HG02884 (cell line): ENCODE measurements at regions not wholly inside any gene's neighbourhood (a gene's known extent, or its start where the extent isn't known, plus 50 kb on each side); places are given as distances from the start of the nearest gene placed in this dataset.
"Not testable (repeated sequence)": the region's sequence is repeated elsewhere in the genome, so short reads cannot be mapped to it uniquely, and the experiment has no call there.

Source experiments
- ATAC-seq: cut with Tn5 transposase; IDR thresholded peaks from one replicate; pipeline ENCODE4 v1.9.1; 2021; ENCODE audit warnings: mild to moderate bottlenecking, moderate library complexity; ENCODE audit not compliant: unreplicated experiment

- no peak for ATAC-seq
Measured at GRCh38 chr6:27679964-27680694, 207.2 kb upstream of the ZNF184 start.

- ATAC-seq = no peak
Measured at GRCh38 chr6:27679308-27679963, 206.5 kb upstream of the ZNF184 start.

- ATAC-seq = no peak
Measured at GRCh38 chr6:27678469-27678868, 205.6 kb upstream of the ZNF184 start.

DNA sequence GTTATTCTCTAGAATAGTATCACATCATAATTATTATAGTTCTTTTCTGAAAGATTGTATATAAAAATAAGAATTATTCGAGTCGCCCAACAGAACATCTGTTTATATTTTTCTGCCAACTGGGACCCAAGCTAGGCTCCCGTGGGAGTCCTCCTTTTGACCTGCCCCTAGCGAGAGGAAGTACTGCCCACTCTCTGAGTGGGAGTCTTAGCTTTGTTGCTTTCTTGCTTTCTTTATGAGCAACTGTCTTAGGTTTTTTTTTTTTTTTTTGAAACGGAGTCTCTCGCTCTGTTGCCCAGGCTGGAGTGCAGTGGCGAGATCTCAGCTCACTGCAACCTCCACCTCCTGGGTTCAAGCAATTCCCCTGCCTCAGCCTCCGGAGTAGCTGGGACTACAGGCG is 202.0 kb upstream of the ZNF184 start:
- ATAC-seq = no peak

DNA sequence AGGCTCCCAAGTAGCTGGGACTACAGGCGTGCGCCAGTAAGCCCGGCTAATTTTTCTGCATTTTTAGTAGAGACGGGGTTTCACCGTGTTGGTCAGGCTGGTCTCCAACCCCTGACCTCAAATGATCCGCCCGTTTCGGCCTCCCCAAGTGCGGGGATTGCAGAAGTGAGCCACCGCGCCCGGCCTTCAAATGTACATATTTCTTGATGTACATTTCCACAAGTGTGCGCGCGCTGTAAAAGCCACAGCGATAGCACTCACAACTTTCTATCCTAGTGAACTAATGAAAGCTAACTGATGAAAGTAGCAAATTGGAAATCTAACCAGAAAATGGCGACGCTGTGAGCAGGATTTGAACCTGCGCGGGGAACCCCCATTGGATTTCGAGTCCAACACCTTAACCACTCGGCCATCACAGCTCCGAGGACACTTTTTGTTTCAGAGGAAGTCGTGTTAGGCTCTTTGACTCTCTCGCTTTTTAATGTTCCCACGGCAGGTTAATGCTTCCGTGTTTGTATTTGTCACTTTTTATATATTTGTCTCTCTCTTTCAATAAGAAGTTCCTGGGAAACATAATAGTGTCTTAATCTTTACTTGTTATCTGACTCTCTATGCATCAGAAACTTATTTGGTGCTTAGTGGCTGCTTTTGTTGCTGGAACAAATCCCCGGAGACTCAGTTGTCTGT is 199.4 kb upstream of the ZNF184 start:
- no peak for ATAC-seq

DNA sequence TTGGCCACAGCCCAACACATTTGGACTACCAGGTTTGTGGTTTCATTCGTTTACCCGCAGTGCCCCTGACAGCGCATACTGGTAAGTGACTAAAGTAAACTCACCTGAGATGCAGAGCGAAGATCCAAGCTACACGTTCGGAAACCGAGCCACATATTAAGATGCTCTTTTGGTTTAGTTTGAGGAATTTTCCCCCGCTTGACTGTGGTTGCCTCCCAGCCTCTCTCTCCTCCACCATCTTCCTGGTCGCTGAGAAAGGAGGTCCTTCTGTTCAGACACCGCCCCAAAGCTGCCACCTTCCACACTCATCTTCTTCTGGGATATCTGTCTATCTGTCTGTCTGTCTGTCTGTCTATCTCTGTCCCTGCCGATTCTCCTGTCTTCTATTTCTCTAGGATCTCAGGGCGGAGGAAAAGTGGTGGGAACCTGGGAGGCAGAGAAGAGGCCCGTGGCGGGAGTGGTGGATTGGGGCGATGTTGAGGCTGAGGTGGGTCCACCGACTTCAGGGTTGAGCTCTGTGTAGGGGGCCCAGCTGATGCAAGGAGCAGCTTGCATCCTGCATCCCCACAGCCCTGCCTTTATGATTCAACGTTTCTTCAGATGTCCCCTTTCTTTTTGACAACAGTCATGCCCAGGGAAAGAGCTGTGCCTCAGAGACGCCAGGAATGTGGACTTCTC is 196.9 kb upstream of the ZNF184 start:
- no peak for ATAC-seq

GRCh38 chr6:27669295-27669623 is 196.4 kb upstream of the ZNF184 start:
- ATAC-seq = no peak

- no peak for ATAC-seq
Measured at GRCh38 chr6:27668442-27669294, 195.8 kb upstream of the ZNF184 start.

DNA sequence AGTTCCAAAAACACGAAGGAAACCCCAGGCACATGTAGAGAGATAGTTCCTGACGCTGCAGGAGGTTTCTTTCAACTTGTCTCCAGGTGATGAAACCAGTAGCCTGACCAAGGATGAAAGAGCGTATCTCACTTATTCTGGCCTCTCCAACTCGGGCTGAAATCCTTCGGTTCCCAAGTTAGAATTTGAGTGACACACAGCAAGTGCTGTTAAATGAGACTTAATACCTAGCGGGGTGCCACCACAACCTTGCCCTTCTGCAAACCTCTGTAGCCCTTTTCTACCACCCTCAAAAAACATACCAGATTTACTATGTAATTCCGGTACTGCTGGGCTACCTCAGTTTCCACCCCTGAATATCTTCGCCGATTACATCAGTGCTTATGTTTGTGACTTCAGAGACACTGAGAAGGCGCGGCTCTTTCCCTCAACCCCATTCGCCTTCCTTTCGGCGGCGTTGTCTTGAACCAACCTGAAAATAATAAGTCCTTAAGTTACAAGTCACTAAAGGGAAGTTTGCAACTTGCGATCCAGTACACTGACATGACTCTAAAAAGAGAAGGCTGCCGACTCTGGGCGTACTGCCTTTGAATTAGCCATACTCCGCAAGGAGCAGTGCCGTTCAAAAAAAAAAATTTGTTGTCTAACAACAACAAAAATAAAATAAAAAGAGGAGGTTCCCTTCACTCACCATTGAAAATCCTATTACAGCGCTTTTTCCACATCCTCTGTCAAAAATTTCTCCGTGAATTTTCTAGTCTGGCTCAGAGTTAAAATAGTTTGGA is 194.9 kb upstream of the ZNF184 start:
- ATAC-seq = no peak

DNA sequence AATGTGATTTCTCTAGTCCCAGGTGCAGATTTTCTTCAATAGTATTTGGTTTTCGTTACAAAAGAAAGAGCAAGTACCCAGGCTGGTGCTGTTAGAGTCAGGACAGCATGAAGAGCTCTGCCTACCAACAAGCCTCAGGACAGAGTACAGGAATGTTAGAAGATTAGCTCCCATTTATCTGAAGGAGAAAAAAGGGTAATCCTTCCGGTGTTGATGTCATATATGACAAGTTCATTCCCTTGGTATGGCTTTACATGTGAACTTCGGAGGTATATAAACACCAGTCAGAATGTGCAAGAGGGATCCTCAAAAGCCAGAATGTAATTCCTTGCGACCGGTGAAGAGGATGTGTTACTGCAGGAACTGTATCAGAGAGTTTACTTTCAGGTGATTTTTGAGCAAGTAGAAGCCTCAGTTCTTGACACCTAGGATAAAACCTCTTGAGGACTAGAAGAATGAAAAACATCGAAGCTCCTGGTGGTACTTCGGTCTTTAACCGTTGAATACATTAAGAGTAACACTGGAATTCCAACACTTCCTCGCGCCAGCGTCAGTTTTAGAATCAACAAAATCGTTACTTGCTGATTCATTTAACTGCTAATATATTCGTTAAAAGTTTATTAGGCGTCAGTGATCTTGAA is 194.2 kb upstream of the ZNF184 start:
- ATAC-seq = no peak

- ATAC-seq = no peak
Measured at GRCh38 chr6:27662769-27663168, 189.9 kb upstream of the ZNF184 start.

GRCh38 chr6:27662212-27662611 is 189.3 kb upstream of the ZNF184 start:
- ATAC-seq = not testable (repeated sequence)

DNA sequence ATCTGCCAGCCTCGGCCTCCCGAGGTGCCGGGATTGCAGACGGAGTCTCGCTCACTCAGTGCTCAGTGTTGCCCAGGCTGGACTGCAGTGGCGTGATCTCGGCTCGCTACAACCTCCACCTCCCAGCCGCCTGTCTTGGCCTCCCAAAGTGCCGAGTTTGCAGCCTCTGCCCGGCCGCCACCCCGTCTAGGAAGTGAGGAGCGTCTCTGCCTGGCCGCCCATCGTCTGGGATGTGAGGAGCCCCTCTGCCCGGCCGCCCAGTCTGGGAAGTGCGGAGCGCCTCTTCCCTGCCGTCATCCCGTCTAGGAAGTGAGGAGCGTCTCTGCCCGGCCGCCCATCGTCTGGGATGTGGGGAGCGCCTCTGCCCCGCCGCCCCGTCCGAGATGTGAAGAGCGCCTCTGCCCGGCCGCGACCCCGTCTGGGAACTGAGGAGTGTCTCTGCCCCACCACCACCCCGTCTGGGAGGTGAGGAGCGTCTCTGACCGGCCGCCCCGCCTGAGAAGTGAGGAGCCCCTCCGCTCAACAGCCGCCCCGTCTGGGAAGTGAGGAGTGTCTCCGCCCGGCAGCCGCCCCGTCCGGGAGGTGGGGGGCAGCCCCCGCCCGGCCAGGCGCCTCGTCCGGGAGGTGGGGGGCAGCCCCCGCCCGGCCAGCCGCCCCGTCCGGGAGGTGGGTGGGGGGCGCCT is 180.4 kb upstream of the ZNF184 start:
- ATAC-seq = not testable (repeated sequence)

DNA sequence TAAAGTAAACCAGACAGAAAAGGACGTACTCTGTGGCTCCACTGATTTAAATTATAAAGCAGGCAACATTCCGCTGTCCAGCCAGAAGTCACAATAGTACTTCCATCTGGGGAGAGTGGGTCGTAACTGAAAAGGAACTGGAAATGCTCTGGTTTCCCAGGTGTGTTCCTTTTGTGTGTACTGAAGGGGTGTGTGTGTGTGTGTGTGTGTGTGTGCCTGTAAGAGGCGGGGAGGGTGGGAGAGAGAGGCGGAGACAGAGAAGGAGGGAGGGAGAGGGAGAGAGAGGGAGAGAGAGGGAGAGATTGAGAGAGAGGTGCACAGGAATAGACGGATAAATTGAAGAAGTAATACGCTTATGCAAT is 178.4 kb upstream of the ZNF184 start:
- no peak for ATAC-seq

GRCh38 chr6:27650620-27651370 is 177.9 kb upstream of the ZNF184 start:
- ATAC-seq = no peak

DNA sequence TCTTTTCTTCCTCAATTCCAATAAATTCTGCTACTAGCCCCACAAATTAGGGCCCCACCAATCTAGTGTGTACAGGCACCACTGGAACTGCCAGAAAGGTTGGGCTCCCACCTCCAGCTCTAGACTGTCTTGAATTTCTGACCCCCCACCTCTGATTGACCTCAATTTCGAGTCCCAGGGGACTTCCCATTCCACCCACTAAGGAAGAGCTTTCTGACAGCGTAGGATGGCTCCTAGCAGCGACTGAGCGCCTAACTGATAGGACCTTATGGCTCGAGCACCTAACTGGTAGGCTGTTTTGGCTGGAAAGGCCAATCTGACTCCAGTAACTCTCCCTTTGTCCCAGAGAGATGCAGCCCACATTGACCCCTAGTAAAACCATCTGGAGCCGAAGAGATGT is 171.6 kb upstream of the ZNF184 start:
- no peak for ATAC-seq

DNA sequence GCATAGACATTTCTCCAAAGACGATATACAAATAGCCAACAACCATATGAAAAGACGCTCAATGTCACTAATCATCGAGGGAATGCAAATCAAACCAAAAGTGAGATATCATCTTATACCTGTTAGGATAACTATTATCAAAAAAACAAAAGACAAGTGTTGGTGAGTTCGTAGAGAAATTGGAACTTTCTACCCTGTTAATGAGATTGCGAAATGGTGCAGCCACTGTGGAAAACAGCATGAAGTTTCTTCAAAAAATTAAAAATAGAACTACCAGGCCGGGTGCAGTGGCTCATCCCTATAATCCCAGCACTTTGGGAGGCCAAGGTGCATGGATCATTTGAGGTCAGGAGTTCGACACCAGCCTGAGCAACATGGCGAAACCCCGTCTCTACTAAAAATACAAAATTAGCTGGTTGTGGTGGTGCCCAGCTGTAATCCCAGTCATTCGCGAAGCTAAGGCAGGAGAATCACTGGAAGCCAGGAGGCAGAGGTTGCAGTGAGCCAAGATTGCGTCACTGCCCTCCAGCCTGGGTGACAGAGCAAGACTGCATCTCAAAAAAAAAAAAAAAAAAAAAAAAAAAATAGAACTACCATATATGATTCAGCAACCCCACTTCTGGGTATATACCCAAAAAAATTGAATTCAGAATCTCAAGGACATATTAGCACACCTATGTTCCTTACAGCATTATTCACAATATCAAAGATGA is 170.0 kb upstream of the ZNF184 start:
- ATAC-seq = no peak

GRCh38 chr6:27635886-27636285 is 163.0 kb upstream of the ZNF184 start:
- not testable (repeated sequence) for ATAC-seq
